ENCODE measurements at regions not wholly inside any gene's neighbourhood (a gene's known extent, or its start where the extent isn't known, plus 50 kb on each side); places are given as distances from the start of the nearest gene placed in this dataset.

GRCh38 chr4:65028592-65028991 lies 619.3 kb upstream of the TECRL start:
- no peak for TF ChIP-seq CTCF (conservative IDR thresholded peaks at IDR 0.05; ENCODE audit: low read depth, low read length)
- TF ChIP-seq EZH2 (IDR thresholded peaks at IDR 0.05; ENCODE audit: low read length, unreplicated experiment) = no peak
